ENCODE measurements at regions not wholly inside any gene's neighbourhood (a gene's known extent, or its start where the extent isn't known, plus 50 kb on each side); places are given as distances from the start of the nearest gene placed in this dataset.
"Not testable (repeated sequence)": the region's sequence is repeated elsewhere in the genome, so short reads cannot be mapped to it uniquely, and the experiment has no call there.

DNA sequence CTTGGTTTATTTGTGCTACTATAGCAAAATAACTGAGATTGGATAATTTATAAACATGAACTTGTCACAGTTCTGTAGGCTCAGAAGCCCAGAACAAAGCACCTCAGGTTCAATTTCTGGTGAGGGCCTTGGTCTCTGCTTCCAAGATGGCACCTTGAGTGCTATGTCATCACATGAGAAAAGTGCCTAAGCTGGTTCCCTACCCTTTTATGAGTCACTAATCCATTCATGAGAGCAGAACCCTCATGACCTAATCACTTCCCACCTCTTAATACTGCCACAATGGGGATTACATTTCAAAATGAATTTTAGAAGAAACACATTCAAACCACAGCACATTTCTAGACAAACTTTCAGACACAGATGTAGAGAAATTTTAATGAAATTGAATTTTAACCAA lies 98.2 kb upstream of the PRSS3 start:
- ChIA-PET CTCF (interaction anchor here (0.6 kb wide), 1 partner anchor 80 kb away, joined by 3 read pairs; no protein-coding TSS in a partner anchor), POLR2A (no interaction called here)
- TF ChIP-seq, protein P1, sequence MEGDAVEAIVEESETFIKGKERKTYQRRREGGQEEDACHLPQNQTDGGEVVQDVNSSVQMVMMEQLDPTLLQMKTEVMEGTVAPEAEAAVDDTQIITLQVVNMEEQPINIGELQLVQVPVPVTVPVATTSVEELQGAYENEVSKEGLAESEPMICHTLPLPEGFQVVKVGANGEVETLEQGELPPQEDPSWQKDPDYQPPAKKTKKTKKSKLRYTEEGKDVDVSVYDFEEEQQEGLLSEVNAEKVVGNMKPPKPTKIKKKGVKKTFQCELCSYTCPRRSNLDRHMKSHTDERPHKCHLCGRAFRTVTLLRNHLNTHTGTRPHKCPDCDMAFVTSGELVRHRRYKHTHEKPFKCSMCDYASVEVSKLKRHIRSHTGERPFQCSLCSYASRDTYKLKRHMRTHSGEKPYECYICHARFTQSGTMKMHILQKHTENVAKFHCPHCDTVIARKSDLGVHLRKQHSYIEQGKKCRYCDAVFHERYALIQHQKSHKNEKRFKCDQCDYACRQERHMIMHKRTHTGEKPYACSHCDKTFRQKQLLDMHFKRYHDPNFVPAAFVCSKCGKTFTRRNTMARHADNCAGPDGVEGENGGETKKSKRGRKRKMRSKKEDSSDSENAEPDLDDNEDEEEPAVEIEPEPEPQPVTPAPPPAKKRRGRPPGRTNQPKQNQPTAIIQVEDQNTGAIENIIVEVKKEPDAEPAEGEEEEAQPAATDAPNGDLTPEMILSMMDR (IDR thresholded peaks at IDR 0.05; ENCODE audit: insufficient read depth, low read length, missing control alignments) = no peak
- no peak for DNase-seq (ENCODE audit: low read depth, low spot score)
- H3K4me3 ChIP-seq (ENCODE audit: low read depth, low read length) = no peak overlapping the region

DNA sequence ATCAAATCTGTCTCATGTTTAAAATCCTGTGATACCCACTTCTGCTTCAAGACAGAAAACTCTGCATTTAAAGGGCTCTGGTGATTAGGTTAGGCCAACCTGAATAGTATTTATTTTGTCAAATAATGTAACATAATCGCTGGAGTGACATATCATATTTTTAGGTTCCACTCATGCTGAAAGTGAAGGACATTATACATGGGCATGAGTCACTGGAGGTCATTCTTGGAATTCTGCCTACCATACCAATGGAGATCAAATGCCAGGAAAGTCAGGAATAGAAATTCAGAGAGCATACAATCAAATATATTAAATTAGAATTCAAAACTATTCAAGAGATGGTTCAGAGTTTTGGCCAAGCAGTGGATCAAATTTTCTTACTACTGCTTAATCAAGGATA lies 97.1 kb upstream of the PRSS3 start:
- H3K4me3 ChIP-seq (ENCODE audit: low read depth, low read length) = no peak overlapping the region
- POLR2A ChIA-PET = no interaction called here
- CTCF ChIA-PET = no interaction called here
- TF ChIP-seq, protein P1 (IDR thresholded peaks at IDR 0.05; ENCODE audit: insufficient read depth, low read length, missing control alignments) = no peak
- DNase-seq (ENCODE audit: low read depth, low spot score) = no peak

- POLR2A ChIA-PET; H3K4me3 ChIP-seq (ENCODE audit: low read depth, low read length); DNase-seq (ENCODE audit: low read depth, low spot score): not testable (repeated sequence)
- CTCF ChIA-PET = interaction anchor here (1.6 to 1.9 kb wide), 2 partner anchors 21 to 77 kb away, joined by 5 to 8 read pairs; no protein-coding TSS in a partner anchor
Observed at GRCh38 chr9:33700940-33701339, 94.4 kb upstream of the PRSS3 start.

GRCh38 chr9:33703430-33704102 lies 91.8 kb upstream of the PRSS3 start:
- POLR2A ChIA-PET = no interaction called here
- CTCF ChIA-PET = interaction anchor here (0.9 to 1.2 kb wide), 2 partner anchors 9 to 18 kb away, joined by 4 to 7 read pairs; no protein-coding TSS in a partner anchor
- TF ChIP-seq, protein P1 (IDR thresholded peaks at IDR 0.05; ENCODE audit: insufficient read depth, low read length, missing control alignments) = no peak

DNA sequence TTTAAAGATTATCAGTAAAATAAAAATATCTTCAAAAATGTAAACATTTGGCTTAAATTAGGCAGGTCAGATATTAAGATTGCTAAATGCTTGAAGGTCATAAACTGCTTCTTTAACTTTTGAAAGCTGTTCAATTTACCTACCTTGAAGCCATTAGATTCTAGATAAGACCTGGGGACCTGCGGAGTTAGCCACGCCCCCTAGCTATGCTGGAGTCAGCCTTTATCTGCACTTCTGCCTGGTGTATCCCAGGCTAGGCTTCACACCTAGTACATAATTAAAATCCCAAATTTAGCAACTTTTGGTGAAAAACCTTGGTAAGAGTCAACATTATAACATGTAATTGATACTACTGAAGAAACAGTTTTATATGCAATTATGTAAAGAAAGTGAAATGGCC lies 89.9 kb upstream of the PRSS3 start:
- CTCF ChIA-PET = interaction anchor here (0.6 to 7.4 kb wide), 5 partner anchors 13 to 405 kb away, joined by 3 to 45 read pairs (median 3); no protein-coding TSS in a partner anchor
- H3K4me3 ChIP-seq (ENCODE audit: low read depth, low read length); POLR2A ChIA-PET; DNase-seq (ENCODE audit: low read depth, low spot score): not testable (repeated sequence)

More at GRCh38 chr9:33703430-33704102, 91.8 kb upstream of the PRSS3 start:
- no peak overlapping the region for H3K4me3 ChIP-seq (ENCODE audit: low read depth, low read length)
- DNase-seq (ENCODE audit: low read depth, low spot score) = no peak

- ChIA-PET POLR2A (no interaction called here), CTCF (interaction anchor here (1.3 to 7.4 kb wide), 2 partner anchors 13 to 15 kb away, joined by 4 to 45 read pairs; no protein-coding TSS in a partner anchor)
- no peak overlapping the region for H3K4me3 ChIP-seq (ENCODE audit: low read depth, low read length)
- TF ChIP-seq, protein P1 (IDR thresholded peaks at IDR 0.05; ENCODE audit: insufficient read depth, low read length, missing control alignments) = no peak
- DNase-seq (ENCODE audit: low read depth, low spot score) = no peak
Observed at GRCh38 chr9:33708441-33708840, 86.9 kb upstream of the PRSS3 start.

GRCh38 chr9:33709269-33709668 lies 86.1 kb upstream of the PRSS3 start:
- CTCF ChIA-PET = interaction anchor here (7.4 kb wide), 1 partner anchor 12 kb away, joined by 45 read pairs; no protein-coding TSS in a partner anchor
- POLR2A ChIA-PET = no interaction called here
- no peak overlapping the region for H3K4me3 ChIP-seq (ENCODE audit: low read depth, low read length)
- TF ChIP-seq, protein P1 (IDR thresholded peaks at IDR 0.05; ENCODE audit: insufficient read depth, low read length, missing control alignments) = no peak
- no peak for DNase-seq (ENCODE audit: low read depth, low spot score)

DNA sequence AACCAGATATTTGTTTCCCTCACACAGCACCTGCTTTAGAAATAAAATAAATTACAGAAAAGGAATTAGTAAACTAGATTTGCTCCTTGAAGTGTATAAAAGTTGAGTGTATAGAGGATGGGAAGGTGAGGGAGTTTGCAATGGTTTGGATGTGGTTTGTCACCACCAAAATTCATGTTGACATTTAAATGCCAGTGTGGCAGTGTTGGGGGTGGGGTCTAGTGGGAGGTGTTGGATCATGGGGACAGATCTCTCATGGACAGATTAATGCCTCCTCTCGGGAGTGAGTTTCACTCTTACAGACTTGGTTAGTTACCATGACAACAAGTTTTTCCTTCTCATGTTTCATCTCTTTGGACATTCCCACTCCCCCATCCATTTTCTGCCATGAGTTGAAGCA lies 83.9 kb upstream of the PRSS3 start:
- CTCF ChIA-PET = interaction anchor here (1.8 to 7.4 kb wide), 2 partner anchors 10 kb away, joined by 6 to 45 read pairs; no protein-coding TSS in a partner anchor
- POLR2A ChIA-PET; DNase-seq (ENCODE audit: low read depth, low spot score); H3K4me3 ChIP-seq (ENCODE audit: low read depth, low read length): not testable (repeated sequence)

All from AG04449 (cell line).